ENCODE measurements at regions not wholly inside any gene's neighbourhood (a gene's known extent, or its start where the extent isn't known, plus 50 kb on each side); places are given as distances from the start of the nearest gene placed in this dataset.

- DNase-seq (ENCODE audit: low read depth): no peak
Observed at GRCh38 chr2:236689981-236690380, 120.4 kb downstream of the ACKR3 start.

- no peak for DNase-seq (ENCODE audit: low read depth)
Observed at GRCh38 chr2:236690726-236691125, 121.1 kb downstream of the ACKR3 start.

- DNase-seq (ENCODE audit: low read depth): no peak
Observed at GRCh38 chr2:236691799-236692167, 122.2 kb downstream of the ACKR3 start.

GRCh38 chr2:236692937-236693336 lies 123.3 kb downstream of the ACKR3 start:
- no peak for DNase-seq (ENCODE audit: low read depth)

- no peak for DNase-seq (ENCODE audit: low read depth)
Observed at GRCh38 chr2:236693531-236693930, 123.9 kb downstream of the ACKR3 start.

- DNase-seq (ENCODE audit: low read depth): no peak
Observed at GRCh38 chr2:236694146-236694888, 124.7 kb downstream of the ACKR3 start.

GRCh38 chr2:236696834-236697233 lies 127.2 kb downstream of the ACKR3 start:
- no peak for DNase-seq (ENCODE audit: low read depth)

- DNase-seq (ENCODE audit: low read depth): no peak
Observed at GRCh38 chr2:236698016-236698627, 128.5 kb downstream of the ACKR3 start.

GRCh38 chr2:236700703-236701102 lies 131.1 kb downstream of the ACKR3 start:
- no peak for DNase-seq (ENCODE audit: low read depth)

- DNase-seq (ENCODE audit: low read depth): no peak
Observed at GRCh38 chr2:236702657-236703372, 133.2 kb downstream of the ACKR3 start.

GRCh38 chr2:236703373-236703709 lies 133.7 kb downstream of the ACKR3 start:
- no peak for DNase-seq (ENCODE audit: low read depth)

- no peak for DNase-seq (ENCODE audit: low read depth)
Observed at GRCh38 chr2:236703906-236704305, 134.3 kb downstream of the ACKR3 start.

- DNase-seq (ENCODE audit: low read depth): no peak
Observed at GRCh38 chr2:236704887-236705286, 135.3 kb downstream of the ACKR3 start.

GRCh38 chr2:236705295-236706105 lies 135.9 kb downstream of the ACKR3 start:
- DNase-seq (ENCODE audit: low read depth): no peak

- DNase-seq (ENCODE audit: low read depth): no peak
Observed at GRCh38 chr2:236706288-236706687, 136.7 kb downstream of the ACKR3 start.

- no peak for DNase-seq (ENCODE audit: low read depth)
Observed at GRCh38 chr2:236706803-236707202, 137.2 kb downstream of the ACKR3 start.

GRCh38 chr2:236711440-236711839 lies 141.8 kb downstream of the ACKR3 start:
- DNase-seq (ENCODE audit: low read depth): no peak

- DNase-seq (ENCODE audit: low read depth): no peak
Observed at GRCh38 chr2:236712304-236712703, 142.7 kb downstream of the ACKR3 start.

- no peak for DNase-seq (ENCODE audit: low read depth)
Observed at GRCh38 chr2:236712961-236713673, 143.5 kb downstream of the ACKR3 start.

GRCh38 chr2:236714080-236714479 lies 144.5 kb downstream of the ACKR3 start:
- DNase-seq (ENCODE audit: low read depth): no peak

GRCh38 chr2:236715077-236715476 lies 145.5 kb downstream of the ACKR3 start:
- DNase-seq (ENCODE audit: low read depth): no peak

- no peak for DNase-seq (ENCODE audit: low read depth)
Observed at GRCh38 chr2:236715491-236715961, 145.9 kb downstream of the ACKR3 start.
